ENCODE measurements at regions not wholly inside any gene's neighbourhood (a gene's known extent, or its start where the extent isn't known, plus 50 kb on each side); places are given as distances from the start of the nearest gene placed in this dataset.
"Not testable (repeated sequence)": the region's sequence is repeated elsewhere in the genome, so short reads cannot be mapped to it uniquely, and the experiment has no call there.

DNA sequence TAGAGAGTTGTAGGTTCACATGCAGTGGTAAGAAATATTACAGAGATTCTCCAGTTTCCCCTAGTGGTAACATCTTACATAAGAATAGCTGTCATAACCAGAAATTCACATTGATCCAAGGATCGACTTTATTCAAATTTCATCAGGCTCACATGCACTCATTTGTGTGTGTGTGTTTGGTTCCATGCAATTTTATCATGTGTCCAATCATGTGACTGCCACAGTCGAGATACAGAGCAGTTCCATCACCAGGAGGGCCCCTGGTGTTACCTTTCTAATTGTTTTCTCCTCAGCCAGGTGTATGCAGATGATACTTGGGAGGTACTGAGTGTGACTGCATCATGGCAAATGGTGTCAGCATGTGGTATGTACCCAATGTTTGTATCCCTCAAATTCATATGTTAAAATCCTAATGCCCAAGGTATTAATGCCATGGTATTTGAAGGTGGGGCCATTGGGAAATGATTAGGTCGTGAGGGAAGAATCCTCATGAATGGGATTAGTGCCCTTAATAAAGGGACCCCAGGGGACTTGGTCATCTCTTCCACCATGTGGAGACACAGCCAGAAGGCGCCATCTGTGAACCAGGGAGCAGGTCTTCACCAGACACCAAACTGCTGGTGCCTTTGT lies 126.3 kb downstream of the CXCL12 start:
- Mint-ChIP-seq H3K4me3 (ENCODE audit: low read depth, unreplicated experiment) (no peak overlapping the region), H3K9me3 (ENCODE audit: low read depth, unreplicated experiment) (peaks cover 3% of the 10 kb centered on the region), H3K27ac (ENCODE audit: unreplicated experiment) (no peak overlapping the region), H3K27me3 (ENCODE audit: unreplicated experiment) (no peaks in the 10 kb centered on the region), H3K36me3 (ENCODE audit: insufficient read depth, unreplicated experiment) (no peaks in the 10 kb centered on the region), H3K4me1 (ENCODE audit: low read depth, unreplicated experiment) (no peaks in the 10 kb centered on the region)
- intact Hi-C loops (cut with micrococcal nuclease; ENCODE audit: unreplicated experiment) = no loop called here
- no peak for DNase-seq
- CTCF ChIA-PET = no interaction called here
- no TSS peak for BruUV-seq (replicated peaks)
- TF ChIP-seq, protein P1, sequence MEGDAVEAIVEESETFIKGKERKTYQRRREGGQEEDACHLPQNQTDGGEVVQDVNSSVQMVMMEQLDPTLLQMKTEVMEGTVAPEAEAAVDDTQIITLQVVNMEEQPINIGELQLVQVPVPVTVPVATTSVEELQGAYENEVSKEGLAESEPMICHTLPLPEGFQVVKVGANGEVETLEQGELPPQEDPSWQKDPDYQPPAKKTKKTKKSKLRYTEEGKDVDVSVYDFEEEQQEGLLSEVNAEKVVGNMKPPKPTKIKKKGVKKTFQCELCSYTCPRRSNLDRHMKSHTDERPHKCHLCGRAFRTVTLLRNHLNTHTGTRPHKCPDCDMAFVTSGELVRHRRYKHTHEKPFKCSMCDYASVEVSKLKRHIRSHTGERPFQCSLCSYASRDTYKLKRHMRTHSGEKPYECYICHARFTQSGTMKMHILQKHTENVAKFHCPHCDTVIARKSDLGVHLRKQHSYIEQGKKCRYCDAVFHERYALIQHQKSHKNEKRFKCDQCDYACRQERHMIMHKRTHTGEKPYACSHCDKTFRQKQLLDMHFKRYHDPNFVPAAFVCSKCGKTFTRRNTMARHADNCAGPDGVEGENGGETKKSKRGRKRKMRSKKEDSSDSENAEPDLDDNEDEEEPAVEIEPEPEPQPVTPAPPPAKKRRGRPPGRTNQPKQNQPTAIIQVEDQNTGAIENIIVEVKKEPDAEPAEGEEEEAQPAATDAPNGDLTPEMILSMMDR (IDR thresholded peaks at IDR 0.05; ENCODE audit: unreplicated experiment) = no peak

- peaks cover 3% of the 10 kb centered on the region for H3K9me3 Mint-ChIP-seq (ENCODE audit: low read depth, unreplicated experiment)
- H3K4me1 Mint-ChIP-seq (ENCODE audit: low read depth, unreplicated experiment) = no peaks in the 10 kb centered on the region
- no peaks in the 10 kb centered on the region for H3K27me3 Mint-ChIP-seq (ENCODE audit: unreplicated experiment)
- no peak overlapping the region for H3K27ac Mint-ChIP-seq (ENCODE audit: unreplicated experiment)
- no peaks in the 10 kb centered on the region for H3K36me3 Mint-ChIP-seq (ENCODE audit: insufficient read depth, unreplicated experiment)
- TF ChIP-seq, protein P1 (IDR thresholded peaks at IDR 0.05; ENCODE audit: unreplicated experiment) = no peak
- CTCF ChIA-PET = no interaction called here
- no peak overlapping the region for H3K4me3 Mint-ChIP-seq (ENCODE audit: low read depth, unreplicated experiment)
- intact Hi-C loops (cut with micrococcal nuclease; ENCODE audit: unreplicated experiment) = no loop called here
- no TSS peak for BruUV-seq (replicated peaks)
- no peak for DNase-seq
Observed at GRCh38 chr10:44258019-44258418, 126.9 kb downstream of the CXCL12 start.

DNA sequence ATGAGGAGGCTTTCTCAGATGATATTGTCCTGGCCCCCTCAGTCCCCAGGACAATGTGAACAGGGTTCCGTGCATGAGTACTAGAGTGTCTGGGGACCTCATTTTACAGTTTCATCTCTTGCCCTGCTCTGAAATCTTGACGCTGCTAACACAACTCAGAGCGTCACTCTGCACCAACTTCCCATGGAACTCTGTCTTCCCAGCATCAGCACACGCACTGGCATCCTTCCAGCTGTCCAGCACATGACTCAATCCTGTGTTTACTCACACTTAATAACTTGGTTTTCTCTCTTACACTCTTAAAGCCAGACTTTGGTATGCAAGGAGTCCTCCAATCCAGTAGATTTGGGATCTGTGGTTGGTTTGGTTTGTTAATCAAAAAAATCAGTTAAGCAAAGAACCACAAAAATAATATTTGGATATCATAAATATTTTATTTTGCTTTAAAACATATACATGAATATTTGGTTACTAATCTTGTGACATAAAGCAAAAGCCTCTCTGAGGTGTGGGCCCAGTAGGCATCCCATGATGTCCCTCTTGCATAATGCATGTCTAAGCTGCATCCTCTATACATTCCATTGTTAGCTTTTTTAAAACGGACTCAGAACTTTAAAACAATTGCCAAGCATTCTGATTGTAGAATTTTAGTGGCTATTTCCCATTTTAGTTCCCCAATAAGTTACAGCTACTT lies 131.0 kb downstream of the CXCL12 start:
- Mint-ChIP-seq H3K36me3 (ENCODE audit: insufficient read depth, unreplicated experiment) (no peaks in the 10 kb centered on the region), H3K27ac (ENCODE audit: unreplicated experiment) (no peak overlapping the region), H3K4me1 (ENCODE audit: low read depth, unreplicated experiment) (no peaks in the 10 kb centered on the region), H3K9me3 (ENCODE audit: low read depth, unreplicated experiment) (peaks cover 6% of the 10 kb centered on the region), H3K4me3 (ENCODE audit: low read depth, unreplicated experiment) (no peak overlapping the region), H3K27me3 (ENCODE audit: unreplicated experiment) (no peaks in the 10 kb centered on the region)
- DNase-seq = no peak
- intact Hi-C loops (cut with micrococcal nuclease; ENCODE audit: unreplicated experiment) = no loop called here
- no TSS peak for BruUV-seq (replicated peaks)
- CTCF ChIA-PET = no interaction called here
- TF ChIP-seq, protein P1 (IDR thresholded peaks at IDR 0.05; ENCODE audit: unreplicated experiment) = no peak

DNA sequence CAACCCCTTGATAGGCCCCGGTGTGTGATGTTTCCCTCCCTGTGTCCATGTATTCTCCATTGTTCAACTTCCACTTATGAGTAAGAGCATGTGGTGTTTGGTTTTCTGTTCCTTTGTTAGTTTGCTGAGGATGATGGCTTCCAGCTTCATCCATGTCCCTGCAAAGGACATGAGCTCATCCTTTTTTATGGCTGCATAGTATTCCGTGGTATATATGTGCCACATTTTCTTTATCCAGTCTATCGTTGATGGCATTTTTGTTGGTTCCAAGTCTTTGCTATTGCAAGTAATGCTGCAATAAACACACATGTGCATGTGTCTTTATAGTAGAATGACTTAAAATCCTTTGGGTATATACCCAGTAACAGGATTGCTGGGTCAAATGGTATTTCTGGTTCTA lies 132.3 kb downstream of the CXCL12 start:
- H3K4me1 Mint-ChIP-seq (ENCODE audit: low read depth, unreplicated experiment); H3K27me3 Mint-ChIP-seq (ENCODE audit: unreplicated experiment); BruUV-seq (replicated peaks); H3K9me3 Mint-ChIP-seq (ENCODE audit: low read depth, unreplicated experiment); DNase-seq; CTCF ChIA-PET; H3K36me3 Mint-ChIP-seq (ENCODE audit: insufficient read depth, unreplicated experiment); intact Hi-C loops (cut with micrococcal nuclease; ENCODE audit: unreplicated experiment); H3K4me3 Mint-ChIP-seq (ENCODE audit: low read depth, unreplicated experiment); H3K27ac Mint-ChIP-seq (ENCODE audit: unreplicated experiment): not testable (repeated sequence)

DNA sequence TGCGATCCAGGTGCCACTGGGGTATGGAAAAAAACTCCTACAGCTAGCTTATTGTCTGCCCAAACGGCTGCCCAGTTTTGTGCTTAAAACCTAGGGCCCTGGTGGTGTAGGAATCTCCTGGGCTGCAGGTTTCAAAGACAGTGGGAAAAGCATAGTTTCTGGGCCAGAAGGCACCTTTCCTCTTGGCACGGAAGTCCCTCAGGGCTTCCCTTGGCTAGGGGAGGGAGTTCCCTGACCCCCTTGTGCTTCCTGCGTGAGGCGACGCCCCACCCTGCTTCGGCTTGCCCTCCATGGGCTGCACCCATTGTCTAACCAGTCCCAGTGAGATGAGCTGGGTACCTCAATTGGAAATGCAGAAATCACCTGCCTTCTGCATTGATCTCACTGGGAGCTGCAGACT lies 135.0 kb downstream of the CXCL12 start:
- H3K36me3 Mint-ChIP-seq (ENCODE audit: insufficient read depth, unreplicated experiment); intact Hi-C loops (cut with micrococcal nuclease; ENCODE audit: unreplicated experiment); H3K27ac Mint-ChIP-seq (ENCODE audit: unreplicated experiment); H3K4me1 Mint-ChIP-seq (ENCODE audit: low read depth, unreplicated experiment); H3K9me3 Mint-ChIP-seq (ENCODE audit: low read depth, unreplicated experiment); BruUV-seq (replicated peaks); DNase-seq; H3K27me3 Mint-ChIP-seq (ENCODE audit: unreplicated experiment); H3K4me3 Mint-ChIP-seq (ENCODE audit: low read depth, unreplicated experiment); CTCF ChIA-PET: not testable (repeated sequence)

Data from Calu3 (cell line).